Vagina (tissue), 2 donors: ENCODE measurements at regions not wholly inside any gene's neighbourhood (a gene's known extent, or its start where the extent isn't known, plus 50 kb on each side); places are given as distances from the start of the nearest gene placed in this dataset.

Experiments used
- POLR2A ChIP-seq, 2 donors: fragments of 450-650 bp; IDR thresholded peaks; one replicate each; pipeline ENCODE4 v1.6.1; 2017; ENCODE audit warnings: antibody characterized with exemption in 2 of 2, mild to moderate bottlenecking in 2 of 2, moderate library complexity in 2 of 2
- POLR2AphosphoS5 ChIP-seq, 2 donors: sonication (generic); formaldehyde crosslinking; IDR thresholded peaks; one replicate each; pipeline ENCODE4 v1.9.0; 2017; ENCODE audit warnings: antibody characterized with exemption in 2 of 2, mild to moderate bottlenecking in 2 of 2, low read depth in 1 of 2; ENCODE audit not compliant: insufficient read depth in 1 of 2
- TF ChIP-seq, protein P1 (sequence below), 3 experiments: fragments of 450-650 bp in 2 of 3; fragments of 200-600 bp in 1 of 3; sonication (generic) in 1 of 3; IDR thresholded peaks; one replicate each; pipeline ENCODE4 v1.5.1; 2017 to 2019; ENCODE audit warnings: antibody characterized with exemption in 3 of 3, mild to moderate bottlenecking in 2 of 3, moderate library complexity in 2 of 3

DNA sequence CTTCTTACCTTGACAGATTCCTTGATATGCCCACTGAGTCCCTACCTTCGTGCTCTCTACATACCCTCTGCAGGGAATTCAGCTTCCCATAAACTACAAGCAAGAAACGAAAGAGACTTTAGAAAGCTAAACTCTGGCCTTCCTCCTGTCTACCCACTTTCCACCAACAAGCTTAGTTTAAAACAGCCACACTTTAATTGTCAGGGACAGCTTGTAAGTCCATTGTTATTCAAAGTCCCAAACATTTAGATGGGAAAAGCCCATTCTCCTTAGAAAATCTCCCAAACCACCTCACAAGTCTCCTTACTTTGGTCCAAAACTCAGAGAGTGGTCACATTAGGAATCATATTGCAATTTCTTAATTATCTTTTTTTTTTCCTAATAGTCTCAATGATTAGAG lies 2695.8 kb downstream of the PCDH9 start:
- TF ChIP-seq, protein P1, sequence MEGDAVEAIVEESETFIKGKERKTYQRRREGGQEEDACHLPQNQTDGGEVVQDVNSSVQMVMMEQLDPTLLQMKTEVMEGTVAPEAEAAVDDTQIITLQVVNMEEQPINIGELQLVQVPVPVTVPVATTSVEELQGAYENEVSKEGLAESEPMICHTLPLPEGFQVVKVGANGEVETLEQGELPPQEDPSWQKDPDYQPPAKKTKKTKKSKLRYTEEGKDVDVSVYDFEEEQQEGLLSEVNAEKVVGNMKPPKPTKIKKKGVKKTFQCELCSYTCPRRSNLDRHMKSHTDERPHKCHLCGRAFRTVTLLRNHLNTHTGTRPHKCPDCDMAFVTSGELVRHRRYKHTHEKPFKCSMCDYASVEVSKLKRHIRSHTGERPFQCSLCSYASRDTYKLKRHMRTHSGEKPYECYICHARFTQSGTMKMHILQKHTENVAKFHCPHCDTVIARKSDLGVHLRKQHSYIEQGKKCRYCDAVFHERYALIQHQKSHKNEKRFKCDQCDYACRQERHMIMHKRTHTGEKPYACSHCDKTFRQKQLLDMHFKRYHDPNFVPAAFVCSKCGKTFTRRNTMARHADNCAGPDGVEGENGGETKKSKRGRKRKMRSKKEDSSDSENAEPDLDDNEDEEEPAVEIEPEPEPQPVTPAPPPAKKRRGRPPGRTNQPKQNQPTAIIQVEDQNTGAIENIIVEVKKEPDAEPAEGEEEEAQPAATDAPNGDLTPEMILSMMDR (IDR thresholded peaks at IDR 0.05): no peak
- TF ChIP-seq POLR2A (IDR thresholded peaks at IDR 0.05) (no peak), POLR2AphosphoS5 (IDR thresholded peaks at IDR 0.05; ENCODE audit: insufficient read depth in 1 of 2, low read depth in 1 of 2) (no peak)
